Ovary (tissue), 3 donors: ENCODE measurements at regions not wholly inside any gene's neighbourhood (a gene's known extent, or its start where the extent isn't known, plus 50 kb on each side); places are given as distances from the start of the nearest gene placed in this dataset.

Experiments used
- EP300 ChIP-seq: sonication (generic); formaldehyde crosslinking; IDR thresholded peaks from one replicate; pipeline ENCODE4 v1.6.1; 2017; ENCODE audit warnings: antibody characterized with exemption
- TF ChIP-seq, protein P1 (sequence below), 3 donors: fragments of 450-650 bp in 2 of 3; fragments of 200-600 bp in 1 of 3; IDR thresholded peaks; one replicate each; pipeline versions ENCODE4 v1.5.1 to v1.8.0; 2016 to 2022; ENCODE audit warnings: antibody characterized with exemption in 3 of 3, mild to moderate bottlenecking in 1 of 3
- donor health status: DM: no; HTN: no; CAD: no.

DNA sequence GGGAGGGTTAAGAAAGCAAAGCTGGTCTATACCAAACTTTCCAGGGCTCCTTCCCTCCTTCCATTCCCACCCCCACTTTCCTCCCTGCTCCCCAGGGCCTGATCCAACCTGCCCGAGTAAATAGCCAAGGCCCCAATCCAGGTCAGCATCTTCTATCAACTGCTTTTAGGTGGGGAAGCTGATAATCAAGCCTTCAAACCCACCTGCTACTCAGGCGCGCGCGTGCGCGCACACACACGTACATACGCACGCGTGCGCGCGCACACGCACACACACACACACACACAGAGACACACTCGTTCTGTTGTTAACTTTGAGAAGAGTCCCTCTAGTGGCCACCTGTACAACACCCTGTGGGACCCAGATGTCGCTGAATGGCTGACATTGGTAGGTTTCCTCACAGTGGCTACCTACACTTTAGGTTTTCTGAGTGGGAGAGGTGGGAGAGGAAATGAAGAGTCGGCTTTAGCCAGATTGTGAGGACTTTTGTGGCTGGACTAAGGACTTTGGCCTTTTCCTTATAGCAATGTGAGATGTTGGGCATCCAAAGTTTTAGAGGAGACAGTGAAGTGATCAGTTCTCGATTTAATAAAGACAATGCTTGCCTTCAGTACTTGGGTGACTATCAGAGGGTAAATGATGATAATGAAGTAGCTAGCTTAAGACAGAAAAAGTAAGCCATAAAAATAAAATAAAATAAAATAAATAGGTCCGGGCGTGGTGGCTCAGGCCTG, 179.9 kb upstream of the C2CD4B start:
- no peak for TF ChIP-seq EP300
- TF ChIP-seq, protein P1, sequence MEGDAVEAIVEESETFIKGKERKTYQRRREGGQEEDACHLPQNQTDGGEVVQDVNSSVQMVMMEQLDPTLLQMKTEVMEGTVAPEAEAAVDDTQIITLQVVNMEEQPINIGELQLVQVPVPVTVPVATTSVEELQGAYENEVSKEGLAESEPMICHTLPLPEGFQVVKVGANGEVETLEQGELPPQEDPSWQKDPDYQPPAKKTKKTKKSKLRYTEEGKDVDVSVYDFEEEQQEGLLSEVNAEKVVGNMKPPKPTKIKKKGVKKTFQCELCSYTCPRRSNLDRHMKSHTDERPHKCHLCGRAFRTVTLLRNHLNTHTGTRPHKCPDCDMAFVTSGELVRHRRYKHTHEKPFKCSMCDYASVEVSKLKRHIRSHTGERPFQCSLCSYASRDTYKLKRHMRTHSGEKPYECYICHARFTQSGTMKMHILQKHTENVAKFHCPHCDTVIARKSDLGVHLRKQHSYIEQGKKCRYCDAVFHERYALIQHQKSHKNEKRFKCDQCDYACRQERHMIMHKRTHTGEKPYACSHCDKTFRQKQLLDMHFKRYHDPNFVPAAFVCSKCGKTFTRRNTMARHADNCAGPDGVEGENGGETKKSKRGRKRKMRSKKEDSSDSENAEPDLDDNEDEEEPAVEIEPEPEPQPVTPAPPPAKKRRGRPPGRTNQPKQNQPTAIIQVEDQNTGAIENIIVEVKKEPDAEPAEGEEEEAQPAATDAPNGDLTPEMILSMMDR (IDR thresholded peaks at IDR 0.05), result peak in 1 of 3 donors; percentile 9
